ENCODE measurements at regions not wholly inside any gene's neighbourhood (a gene's known extent, or its start where the extent isn't known, plus 50 kb on each side); places are given as distances from the start of the nearest gene placed in this dataset.

- no peak for TF ChIP-seq BCLAF1 (IDR thresholded peaks at IDR 0.05; ENCODE audit: borderline replicate concordance in 1 of 2, control insufficient read depth in 1 of 2, low read depth in 2 of 2, low read length in 1 of 2)
- no peak for TF ChIP-seq U2AF2 (optimal IDR thresholded peaks at IDR 0.05; ENCODE audit: low read depth, low read length)
Measured at GRCh38 chr3:79874646-79875045, 106.8 kb upstream of the ROBO1 start (continued).

- no peak for ATAC-seq
- POLR2A ChIA-PET = no interaction called here
- no peak overlapping the region for H3K27ac ChIP-seq (ENCODE audit: extremely low read depth, low read depth, low read length)
- no peaks in the 10 kb centered on the region for H3K9me1 ChIP-seq (ENCODE audit: control insufficient read depth, insufficient read depth, low read length)
- WGBS (ENCODE audit: insufficient coverage, low coverage, missing lambda C conversion rate) = 0% methylated on average over 1 of the region's 1 CpG
- no peaks in the 10 kb centered on the region for H3K27me3 ChIP-seq (ENCODE audit: control insufficient read depth in 2 of 2, insufficient read depth in 2 of 2, low read length in 2 of 2)
- no peak overlapping the region for H2AFZ ChIP-seq (ENCODE audit: low read depth, low read length)
- no peaks in the 10 kb centered on the region; the same call in 1 of the 2 replicates for H3K9me3 ChIP-seq (replicated peaks; ENCODE audit: control insufficient read depth, insufficient read depth, low read depth, low read length)
- H3K79me2 ChIP-seq (ENCODE audit: control insufficient read depth, insufficient read depth, low read length) = no peaks in the 10 kb centered on the region
- in situ Hi-C loops (cut with MboI) (no loop called here), intact Hi-C loops (cut with micrococcal nuclease) (no loop called here)
- H3K9ac ChIP-seq (ENCODE audit: insufficient read depth in 1 of 2, low read depth in 2 of 2, low read length in 2 of 2) = no peak overlapping the region
- BruUV-seq (replicated peaks) = no TSS peak
- no peak for FAIRE-seq
- no peaks in the 10 kb centered on the region for H3K36me3 ChIP-seq (ENCODE audit: control insufficient read depth, insufficient read depth, low read length)
- H3K4me1 ChIP-seq (replicated peaks in 1 of 2; ENCODE audit: control insufficient read depth in 2 of 2, insufficient read depth in 2 of 2, low read length in 2 of 2) = no peaks in the 10 kb centered on the region
- CTCF ChIA-PET (ENCODE audit: low intra/inter-chr PET ratio) = no interaction called here
- no peak overlapping the region for H3K4me2 ChIP-seq (ENCODE audit: insufficient read depth, low read length)
- no peak for DNase-seq (ENCODE audit: extremely low read depth in 1 of 4, low spot score in 3 of 4)
- no peak overlapping the region for H3K4me3 ChIP-seq
- no peaks in the 10 kb centered on the region for H4K20me1 ChIP-seq (replicated peaks; ENCODE audit: control insufficient read depth, insufficient read depth, low read length)
- TF ChIP-seq KDM2B (CRISPR knock-in tag; IDR thresholded peaks at IDR 0.05) (no peak), ZNF57 (CRISPR knock-in tag; IDR thresholded peaks at IDR 0.05) (no peak), ATF2 (CRISPR knock-in tag; IDR thresholded peaks at IDR 0.05) (no peak), SRF (CRISPR knock-in tag; IDR thresholded peaks at IDR 0.05) (no peak), ZNF175 (CRISPR knock-in tag; IDR thresholded peaks at IDR 0.05; ENCODE audit: low read depth) (no peak), ZFP30 (CRISPR knock-in tag; IDR thresholded peaks at IDR 0.05; ENCODE audit: borderline replicate concordance) (no peak), EGR1 (conservative IDR thresholded peaks at IDR 0.05) (no peak), CREB3L1 (IDR thresholded peaks at IDR 0.05; ENCODE audit: borderline replicate concordance, low read depth) (no peak), HDAC2 (IDR thresholded peaks at IDR 0.05) (no peak), MIER1 (IDR thresholded peaks at IDR 0.05; ENCODE audit: low read depth) (no peak), MCM5 (IDR thresholded peaks at IDR 0.05; ENCODE audit: low read depth) (no peak), ZNF444 (CRISPR knock-in tag; IDR thresholded peaks at IDR 0.05) (no peak), ZNF561 (CRISPR knock-in tag; conservative IDR thresholded peaks at IDR 0.05) (no peak), ZNF224 (CRISPR knock-in tag; IDR thresholded peaks at IDR 0.05) (no peak), ZNF174 (CRISPR knock-in tag; IDR thresholded peaks at IDR 0.05) (no peak)
Measured at GRCh38 chr3:79872483-79872882, 104.7 kb upstream of the ROBO1 start.

All from K562 (cell line).